HS-5 (cell line): ENCODE measurements at regions not wholly inside any gene's neighbourhood (a gene's known extent, or its start where the extent isn't known, plus 50 kb on each side); places are given as distances from the start of the nearest gene placed in this dataset.
A peak's percentile ranks its signal among the peaks of the same experiment; 100 is the strongest.
"Not testable (repeated sequence)": the region's sequence is repeated elsewhere in the genome, so short reads cannot be mapped to it uniquely, and the experiment has no call there.

ENCODE experiments used
- DNase-seq: peaks from one replicate; pipeline ENCODE4 v3.0.0-alpha.2; 2012; ENCODE audit warnings: low read depth

DNA sequence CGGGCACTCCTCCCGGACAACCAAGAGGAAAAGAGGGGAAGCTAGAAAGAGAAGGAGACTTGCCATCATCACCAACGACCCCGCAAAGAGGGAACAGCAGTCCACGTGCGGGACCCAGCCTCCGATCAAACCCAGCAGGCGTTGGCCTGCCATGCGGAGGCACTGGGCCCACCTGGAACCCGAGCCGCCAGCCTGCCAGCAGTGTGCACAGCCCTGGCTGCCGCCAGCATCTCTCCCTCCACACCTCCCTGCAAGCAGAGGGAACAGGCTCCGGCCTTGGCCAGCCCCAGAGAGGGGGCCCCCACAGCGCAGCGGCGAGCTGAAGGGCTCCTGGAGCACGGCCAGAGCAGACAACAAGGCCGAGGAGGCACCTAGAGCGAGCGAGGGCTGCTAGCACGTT is 1244.7 kb upstream of the B3GALT2 start:
- DNase-seq: no peak

DNA sequence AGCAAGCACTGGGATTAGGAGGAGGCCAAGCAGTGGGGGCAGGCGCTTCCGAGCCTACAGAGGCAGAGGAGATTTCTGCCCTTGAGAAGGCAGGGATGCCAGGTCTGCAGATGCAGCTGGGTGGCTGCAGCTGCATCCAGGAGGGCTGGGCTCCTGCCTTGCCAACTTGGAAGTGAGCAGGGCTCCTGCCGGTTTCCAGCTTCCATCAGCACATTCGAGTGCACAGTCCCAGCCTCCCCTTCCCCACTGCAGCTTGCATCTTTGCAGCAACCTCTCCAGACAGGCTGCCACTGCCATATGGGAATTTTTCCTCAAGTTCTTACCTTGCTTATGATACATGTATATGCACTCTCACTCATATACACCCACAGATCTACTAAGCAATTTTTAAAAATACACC is 1234.3 kb upstream of the B3GALT2 start:
- no peak for DNase-seq

DNA sequence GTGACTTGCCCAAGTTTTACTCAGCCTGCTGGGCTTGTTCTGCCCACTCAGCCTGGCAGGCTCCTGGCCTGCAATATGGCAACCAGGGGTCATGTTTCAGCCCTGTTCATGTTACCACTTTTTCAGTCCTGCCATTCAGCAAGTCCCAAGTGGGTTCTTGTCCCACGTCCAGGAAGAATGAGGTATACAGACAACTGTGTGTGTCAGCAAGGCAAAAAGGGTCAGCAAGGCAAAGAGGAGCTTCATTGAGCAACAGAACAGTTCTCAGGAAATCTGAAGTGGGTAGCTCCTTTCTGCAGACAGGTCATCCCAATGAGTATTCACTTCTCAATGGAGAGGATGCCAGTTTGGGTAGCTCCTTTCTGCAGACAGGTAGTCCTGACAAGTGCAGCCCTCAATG is 1233.3 kb upstream of the B3GALT2 start:
- DNase-seq: no peak

DNA sequence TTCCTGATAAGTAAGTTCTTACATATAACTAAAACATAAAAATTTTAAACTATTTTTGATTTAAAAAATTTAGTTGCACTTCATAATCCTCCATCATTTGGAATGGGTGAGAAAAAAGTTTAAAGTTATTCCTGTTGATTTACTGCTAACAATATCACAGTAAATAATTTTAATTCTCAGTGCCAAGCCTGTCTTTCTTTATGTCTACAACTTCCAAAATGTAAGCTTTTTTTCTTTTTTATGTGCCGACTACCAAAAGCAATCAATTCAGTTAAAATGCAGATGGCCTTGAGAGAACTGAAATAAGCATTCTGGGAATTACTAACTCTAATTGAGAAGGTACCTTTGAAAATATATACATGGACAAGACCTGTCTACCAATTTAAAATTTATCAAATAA is 1224.3 kb upstream of the B3GALT2 start:
- DNase-seq: no peak

DNA sequence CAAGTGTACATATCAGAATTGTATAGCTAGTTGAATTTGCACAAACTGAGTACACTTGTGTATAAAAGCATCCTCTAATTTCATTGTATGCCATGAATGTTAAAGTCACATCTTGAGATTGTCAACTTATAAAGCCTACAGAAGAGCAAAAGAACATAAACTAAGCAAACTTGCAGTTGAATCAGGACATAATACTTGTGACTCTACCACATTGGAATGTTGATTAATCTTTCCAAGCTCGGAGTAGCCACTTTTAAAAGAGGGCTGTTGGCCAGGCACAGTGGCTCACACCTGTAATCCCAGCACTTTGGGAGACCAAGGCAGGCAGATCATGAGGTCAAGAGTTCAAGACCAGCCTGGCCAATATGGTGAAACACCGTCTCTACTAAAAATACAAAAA is 1220.8 kb upstream of the B3GALT2 start:
- DNase-seq: peak; percentile 24

DNA sequence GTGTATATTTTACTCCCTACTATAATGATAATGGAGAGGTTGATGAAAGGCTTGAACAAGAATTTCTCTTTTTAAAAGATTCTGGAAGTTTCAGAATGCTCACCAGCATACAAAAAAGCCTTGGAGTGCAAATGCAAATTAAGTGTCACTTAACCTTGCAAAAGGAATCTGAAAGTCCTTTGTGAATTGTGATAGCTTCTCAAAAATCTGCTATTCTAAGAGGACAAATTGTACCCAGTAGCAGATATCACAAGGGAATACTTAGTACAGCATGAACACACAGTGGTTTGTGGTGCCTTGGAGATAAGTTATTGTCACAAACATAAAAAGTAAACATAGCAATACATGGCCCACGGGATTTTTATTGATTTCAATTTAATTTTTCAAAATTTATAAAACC is 1208.3 kb upstream of the B3GALT2 start:
- DNase-seq: no peak

DNA sequence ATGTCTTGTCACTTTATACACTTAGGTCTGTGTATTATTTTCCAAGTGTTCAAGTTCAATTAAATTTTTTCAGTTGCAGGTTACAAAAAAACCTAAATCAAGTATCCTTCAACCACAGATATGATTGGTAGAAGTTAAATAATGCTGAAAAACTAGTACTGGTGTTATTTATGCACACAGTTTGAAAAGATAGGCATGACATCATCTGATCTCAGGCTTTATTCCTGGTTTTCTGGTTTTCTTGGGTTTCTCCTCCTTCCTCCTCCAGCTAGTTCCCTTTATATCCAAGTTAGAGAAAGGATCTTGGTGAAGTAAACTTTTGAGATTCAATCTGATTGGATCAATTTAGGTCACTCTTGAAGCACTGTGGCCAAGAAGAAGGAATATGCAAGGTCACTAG is 1201.1 kb upstream of the B3GALT2 start:
- DNase-seq: no peak

DNA sequence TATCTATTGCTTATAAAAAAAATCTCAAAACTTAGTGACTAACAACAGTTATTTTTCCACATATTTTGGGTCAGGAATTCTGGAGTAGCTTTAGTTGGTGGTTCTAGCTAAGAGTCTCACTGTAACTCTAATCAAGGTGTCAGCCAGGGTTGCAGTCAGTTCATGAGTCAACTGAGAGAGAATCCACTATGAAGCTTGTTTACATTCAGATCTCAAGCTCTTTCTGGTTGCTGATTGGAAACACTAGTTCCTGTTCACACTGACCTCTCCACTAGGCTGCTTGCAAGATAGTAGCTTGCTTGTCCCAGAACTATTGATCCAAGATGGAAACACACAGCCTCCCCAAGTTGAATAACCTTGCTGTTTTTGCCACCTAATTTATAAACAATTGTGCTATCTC is 1192.1 kb upstream of the B3GALT2 start:
- no peak for DNase-seq

DNA sequence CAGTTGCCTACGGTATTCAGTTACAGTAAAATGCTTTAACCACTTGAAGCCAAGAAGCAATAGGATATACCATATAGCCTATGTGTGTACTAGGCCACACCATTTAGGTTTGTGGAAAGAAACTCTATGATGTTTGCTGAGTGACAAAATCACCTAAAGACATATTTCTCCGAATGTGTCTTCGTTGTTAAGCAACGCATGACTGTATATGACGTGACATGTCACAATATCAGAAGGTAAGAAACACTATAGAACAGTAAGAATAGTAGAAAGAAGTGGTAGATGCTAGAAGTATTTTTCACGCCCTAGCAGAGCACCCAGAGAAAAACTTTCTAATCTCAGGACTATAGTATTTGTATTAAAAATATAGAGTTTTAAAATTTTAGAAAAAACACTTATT is 1188.2 kb upstream of the B3GALT2 start:
- no peak for DNase-seq

DNA sequence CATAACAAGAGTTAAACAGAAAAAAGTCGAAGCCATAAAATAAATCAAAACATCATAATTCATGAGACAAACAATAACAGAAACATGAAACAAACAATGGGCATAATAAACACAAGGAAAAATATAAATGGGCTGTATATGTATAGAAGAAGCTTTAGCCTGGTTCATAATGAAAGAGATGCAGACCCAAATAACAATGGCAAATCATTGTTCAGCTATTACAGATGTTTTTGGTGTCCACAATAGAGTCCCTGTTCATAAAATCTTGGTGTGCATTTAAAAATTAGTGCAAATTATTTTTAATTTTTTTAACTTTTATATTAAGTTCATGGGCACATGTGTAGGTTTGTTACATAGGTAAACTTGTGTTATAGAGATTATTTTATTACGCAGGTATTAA is 1185.9 kb upstream of the B3GALT2 start:
- no peak for DNase-seq

DNA sequence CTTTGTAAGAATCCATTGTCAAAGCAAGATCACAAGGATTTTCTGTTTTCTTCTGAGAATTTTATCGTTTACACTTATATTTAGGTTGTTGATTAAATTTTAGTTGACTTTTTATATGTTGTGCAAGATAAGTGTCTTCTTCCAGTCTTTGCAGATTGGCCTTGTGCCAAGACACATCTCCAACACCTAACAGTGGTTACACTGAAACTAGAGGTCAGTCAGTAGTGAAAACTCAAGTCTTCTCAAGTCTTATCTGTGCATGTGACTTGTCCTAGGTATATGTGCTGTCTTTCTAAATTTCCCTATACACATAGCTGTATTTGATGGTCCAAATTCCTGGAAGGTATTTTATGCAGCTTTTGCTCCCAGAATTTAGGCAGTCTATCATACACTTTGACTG is 1183.2 kb upstream of the B3GALT2 start:
- no peak for DNase-seq

DNA sequence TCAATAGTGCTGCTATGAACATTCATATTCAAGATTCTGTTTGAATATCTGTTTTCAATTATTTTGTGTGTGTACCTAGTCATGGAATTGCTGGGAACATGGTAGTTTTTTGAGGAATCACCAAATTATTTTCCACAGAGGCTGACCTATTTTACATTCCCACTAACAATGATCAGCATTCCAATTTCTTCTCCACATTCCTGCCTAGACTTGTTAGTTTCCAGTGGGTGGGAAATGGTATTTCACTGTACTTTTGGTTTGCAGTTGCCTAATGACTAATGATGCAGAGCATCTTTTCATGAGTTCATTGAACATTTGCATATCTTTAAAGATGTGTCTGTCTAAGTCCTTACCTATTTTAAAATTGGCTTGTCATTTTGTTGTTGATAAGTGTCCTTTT is 1182.6 kb upstream of the B3GALT2 start:
- peak; percentile 39 for DNase-seq

DNA sequence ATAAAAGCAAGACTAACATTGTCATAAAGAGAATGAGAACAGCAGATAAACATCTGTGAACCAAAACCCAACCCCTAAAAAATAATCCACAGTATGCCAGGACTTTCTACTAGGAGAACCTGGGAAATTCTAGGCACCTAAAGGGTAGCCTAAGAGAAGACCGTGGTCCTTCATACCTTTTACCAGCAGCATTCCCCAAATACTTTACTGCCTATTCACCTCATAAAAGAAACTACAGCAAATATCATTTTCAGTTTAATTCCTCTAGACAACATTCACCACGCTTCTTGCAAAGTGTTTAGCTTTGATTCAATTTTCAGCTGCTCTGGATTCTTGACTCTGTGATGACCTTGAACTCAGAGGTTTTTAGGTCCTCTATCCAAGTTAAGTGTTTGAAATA is 1180.7 kb upstream of the B3GALT2 start:
- no peak for DNase-seq

DNA sequence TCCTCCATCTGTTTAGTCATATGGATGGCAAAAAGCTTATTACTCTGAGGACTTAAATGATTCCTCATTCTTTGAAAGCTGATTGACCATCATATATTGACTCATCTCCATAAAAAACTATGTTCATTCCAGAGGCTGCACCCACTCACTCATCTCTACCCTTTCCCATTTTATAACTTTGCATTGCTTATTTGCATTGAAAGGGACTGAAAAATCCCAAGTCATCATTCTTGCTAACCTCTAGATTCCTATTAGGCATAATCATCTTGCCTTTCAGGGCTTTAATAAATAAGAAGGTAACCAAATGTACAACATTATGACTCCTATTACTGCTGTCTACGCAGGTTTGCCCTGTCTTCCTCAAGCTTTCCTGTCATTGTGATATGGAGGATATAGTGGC is 1180.3 kb upstream of the B3GALT2 start:
- peak; percentile 35 for DNase-seq

DNA sequence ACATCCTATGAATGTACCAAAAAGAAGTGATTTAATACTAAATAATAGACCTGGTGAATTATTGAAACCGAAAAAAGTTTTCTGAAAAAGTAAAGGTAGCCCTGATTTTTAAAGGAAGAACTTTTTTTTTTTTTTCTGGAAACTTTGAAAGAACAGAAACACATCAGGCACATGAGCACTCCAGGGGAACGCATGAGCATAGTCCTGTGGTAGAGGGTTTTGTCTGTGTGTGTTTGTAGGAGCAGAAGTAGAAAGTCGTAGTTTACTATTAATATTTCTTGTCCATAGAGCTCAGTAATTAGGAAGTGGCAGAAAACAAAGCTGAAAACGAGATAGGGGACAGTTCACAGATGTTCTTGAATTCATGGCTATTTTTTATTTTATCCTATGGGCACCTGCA is 1175.9 kb upstream of the B3GALT2 start:
- no peak for DNase-seq

DNA sequence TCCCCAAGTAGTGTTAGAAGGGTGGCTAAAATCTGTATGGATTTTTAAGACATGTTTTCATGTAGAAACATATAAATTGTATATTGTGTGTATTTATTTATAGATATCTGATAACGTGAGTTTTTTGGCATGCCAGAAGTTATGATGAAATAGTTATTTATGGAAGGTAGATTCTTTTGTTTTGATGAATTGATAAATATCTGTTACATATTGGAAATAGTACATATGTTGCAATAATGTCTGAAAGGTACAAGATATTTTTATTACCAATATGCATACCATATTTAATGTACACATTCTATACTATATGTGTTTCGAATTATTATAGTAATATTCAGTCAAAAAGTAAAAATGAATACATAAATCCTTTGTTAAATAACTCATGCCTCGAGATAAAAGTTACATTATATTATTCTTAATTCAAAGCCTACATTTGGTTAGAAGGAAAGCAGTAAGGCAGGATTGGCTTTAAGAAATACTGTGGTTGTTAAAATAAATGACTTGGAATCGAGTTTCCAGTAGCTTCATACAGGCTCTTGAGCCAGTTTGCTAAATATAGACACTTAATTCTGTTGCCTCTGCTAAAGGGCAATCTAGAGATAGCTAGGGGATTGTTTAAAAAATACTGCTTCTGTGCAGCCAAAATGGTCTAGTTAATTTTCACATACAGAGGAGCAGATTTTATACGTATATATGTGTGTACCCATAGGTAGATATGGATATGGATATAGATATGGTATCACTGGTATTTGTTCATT is 1175.1 kb upstream of the B3GALT2 start:
- DNase-seq: no peak

DNA sequence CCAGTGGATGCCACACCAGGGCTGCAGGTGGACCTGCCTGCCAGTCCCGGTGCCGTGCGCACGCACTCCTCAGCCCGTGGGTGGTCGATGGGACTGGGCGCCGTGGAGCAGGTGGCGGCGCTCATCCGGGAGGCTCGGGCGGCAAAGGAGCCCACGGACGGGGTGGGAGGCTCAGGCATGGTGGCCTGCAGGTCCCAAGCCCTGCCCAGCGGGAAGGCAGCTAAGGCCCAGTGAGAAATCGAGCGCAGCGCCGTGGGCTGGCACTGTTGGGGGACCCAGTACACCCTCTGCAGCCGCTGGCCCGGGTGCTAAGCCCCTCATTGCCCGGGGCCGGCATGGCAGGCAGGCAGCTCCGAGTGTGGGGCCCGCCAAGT is 1171.8 kb upstream of the B3GALT2 start:
- no peak for DNase-seq

DNA sequence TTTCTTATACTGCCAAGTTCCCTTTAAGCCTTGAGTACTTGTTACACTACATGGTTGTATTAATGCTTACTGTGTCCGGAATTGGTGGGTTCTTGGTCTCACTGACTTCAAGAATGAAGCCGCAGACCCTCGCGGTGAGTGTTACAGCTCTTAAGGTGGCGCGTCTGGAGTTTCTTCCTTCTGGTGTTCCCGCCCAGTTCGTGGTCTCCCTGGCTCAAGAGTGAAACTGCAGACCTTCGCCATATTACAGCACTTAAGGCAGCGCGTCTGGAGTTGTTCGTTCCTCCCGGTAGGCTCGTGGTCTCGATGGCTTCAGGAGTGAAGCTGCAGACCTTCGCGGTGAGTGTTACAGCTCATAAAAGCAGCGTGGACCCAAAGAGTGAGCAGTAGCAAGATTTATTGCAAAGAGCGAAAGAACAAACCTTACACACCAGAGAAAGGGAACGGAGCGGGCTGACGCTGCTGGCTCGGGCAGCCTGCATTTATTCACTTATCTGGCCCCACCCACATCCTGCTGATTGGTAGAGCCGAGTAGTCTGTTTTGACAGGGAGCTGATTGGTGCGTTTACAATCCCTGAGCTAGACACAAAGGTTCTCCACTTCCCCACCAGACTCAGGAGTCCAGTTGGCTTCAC is 1171.3 kb upstream of the B3GALT2 start:
- not testable (repeated sequence) for DNase-seq

DNA sequence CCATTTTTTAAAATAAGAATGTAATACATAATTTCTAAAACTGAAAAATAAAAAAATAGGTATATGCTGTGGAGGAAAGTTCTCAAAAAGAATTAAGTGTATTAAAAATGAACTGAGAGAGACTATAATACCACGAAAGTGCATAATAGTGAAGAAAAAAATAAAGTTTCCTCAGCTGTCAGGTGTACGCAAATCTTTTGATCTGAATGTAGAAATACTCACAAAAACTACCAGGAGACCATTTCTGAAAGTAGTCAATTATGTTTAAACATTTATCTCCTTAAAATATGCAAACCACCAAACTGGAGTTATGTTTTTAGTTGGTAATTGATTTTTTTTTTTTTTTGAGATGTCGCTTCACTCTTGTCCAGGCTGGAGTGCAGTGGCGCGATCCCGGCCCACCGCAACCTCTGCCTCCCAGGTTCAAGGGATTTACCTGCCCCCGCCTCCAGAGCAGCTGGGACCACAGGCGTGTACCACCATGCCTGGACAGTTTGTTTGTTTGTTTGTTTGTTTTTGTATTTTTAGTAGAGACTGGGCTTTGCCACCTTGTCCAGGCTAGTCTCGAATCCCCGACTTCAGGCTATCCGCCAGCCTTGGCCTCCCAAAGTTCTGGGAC is 1169.2 kb upstream of the B3GALT2 start:
- no peak for DNase-seq

DNA sequence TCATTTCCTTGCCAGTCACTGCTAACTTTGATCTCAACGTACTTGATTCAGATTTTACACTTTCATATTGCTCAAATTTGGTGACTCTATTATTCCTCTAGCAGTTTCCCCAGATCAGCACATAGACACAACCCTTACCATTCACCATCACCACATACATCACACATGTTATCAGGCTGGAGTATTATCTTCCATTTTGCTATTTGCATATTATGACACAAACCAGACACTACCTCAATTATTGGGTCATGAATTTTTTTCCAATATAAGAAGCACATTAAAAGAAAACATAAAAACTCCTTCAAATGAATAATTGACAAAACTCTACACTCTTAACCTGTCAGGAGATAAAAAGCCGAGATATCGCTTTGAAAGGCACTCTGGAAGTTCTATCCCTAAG is 1166.7 kb upstream of the B3GALT2 start:
- DNase-seq: no peak

DNA sequence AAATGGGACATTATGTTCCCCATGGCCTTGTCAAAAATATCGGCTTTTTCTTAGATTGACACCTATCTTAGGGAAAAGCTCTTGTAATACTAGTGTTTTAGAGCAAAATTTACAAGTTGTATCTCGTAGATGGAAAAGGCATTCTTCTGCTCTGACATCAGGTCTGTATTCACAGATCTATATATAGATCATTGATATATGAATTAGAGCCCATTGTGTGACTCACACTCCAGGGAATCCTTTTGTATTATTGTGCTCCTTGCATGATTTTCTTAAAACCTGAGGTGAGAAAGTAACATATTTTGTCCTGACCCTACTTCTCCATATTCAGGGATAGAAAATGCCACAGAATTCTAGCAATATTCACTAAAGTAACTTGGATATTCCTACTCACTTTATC is 1160.8 kb upstream of the B3GALT2 start:
- no peak for DNase-seq

DNA sequence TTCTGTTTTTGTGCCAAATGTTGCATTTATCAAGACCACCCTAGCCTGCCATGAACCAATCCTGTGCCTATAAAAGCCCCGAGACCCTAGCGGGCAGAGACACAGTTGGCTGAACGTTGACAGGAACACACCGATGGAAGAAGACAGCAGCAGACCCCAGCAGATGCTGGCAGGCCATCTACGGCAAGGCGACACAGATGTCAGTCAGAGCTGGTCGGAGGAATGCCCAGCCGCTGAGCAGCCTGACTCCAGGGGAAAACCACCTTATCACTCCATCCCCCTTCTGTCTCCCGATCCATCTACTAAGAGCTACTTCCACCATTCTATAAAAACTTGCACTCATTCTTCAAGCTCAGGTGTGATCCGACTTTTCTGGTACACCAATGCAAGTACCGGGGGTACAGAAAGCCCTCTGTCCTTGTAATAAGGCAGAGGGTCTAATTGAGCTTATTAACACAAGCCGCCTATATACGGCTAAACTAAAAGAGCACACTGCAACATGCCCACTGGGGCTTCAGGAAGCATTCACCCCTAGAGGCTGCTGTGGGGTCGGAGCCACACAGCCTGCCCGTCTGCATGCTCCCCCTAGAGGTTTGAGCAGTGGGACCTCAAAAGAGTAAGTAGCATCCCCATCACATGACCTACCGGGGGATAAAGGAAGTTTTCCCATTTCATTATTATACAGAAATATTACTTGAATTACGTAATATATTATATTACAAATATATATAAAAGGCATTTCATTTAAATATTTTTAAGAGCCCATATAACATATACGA is 1156.3 kb upstream of the B3GALT2 start:
- DNase-seq: no peak

DNA sequence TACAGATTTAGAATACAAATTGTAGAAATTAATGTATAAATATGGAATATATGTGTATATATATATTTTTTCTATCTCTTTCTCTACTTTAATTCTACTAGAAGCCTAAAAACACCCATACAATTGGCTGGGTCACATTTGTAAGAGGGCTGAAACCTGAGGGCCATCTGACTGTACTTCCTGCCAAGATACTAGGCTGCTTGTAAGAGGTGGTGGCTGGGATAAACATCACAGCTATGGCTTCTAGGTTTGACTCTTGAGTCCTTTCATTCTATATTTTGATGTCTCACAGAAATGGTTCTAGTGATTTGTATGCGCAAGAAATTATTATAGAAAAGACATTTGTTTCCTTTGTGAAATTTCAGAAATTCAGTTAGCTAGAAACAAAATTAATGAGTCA is 1155.2 kb upstream of the B3GALT2 start:
- DNase-seq: no peak
